IPS-NIHi7 (cell line): ENCODE measurements at regions not wholly inside any gene's neighbourhood (a gene's known extent, or its start where the extent isn't known, plus 50 kb on each side); places are given as distances from the start of the nearest gene placed in this dataset.
A peak's percentile ranks its signal among the peaks of the same experiment; 100 is the strongest.

Experiments used
- DNase-seq: peaks from one replicate; pipeline ENCODE4 v3.0.0; 2012; ENCODE audit warnings: mixed read lengths; ENCODE audit errors: extremely low spot score

GRCh38 chr7:56291-56913, 136.0 kb upstream of the FAM20C start:
- DNase-seq = no peak

GRCh38 chr7:57071-57470, 135.3 kb upstream of the FAM20C start:
- no peak for DNase-seq

GRCh38 chr7:57482-58255, 134.7 kb upstream of the FAM20C start:
- no peak for DNase-seq

GRCh38 chr7:58316-58715, 134.1 kb upstream of the FAM20C start:
- no peak for DNase-seq

- DNase-seq = peak; percentile 75
Measured at GRCh38 chr7:59079-60016, 133.0 kb upstream of the FAM20C start.

GRCh38 chr7:60017-60675, 132.2 kb upstream of the FAM20C start:
- no peak for DNase-seq

- DNase-seq = no peak
Measured at GRCh38 chr7:60706-61105, 131.7 kb upstream of the FAM20C start.

- DNase-seq = no peak
Measured at GRCh38 chr7:61111-61510, 131.3 kb upstream of the FAM20C start.

- no peak for DNase-seq
Measured at GRCh38 chr7:61576-62360, 130.6 kb upstream of the FAM20C start.

- no peak for DNase-seq
Measured at GRCh38 chr7:62361-63116, 129.8 kb upstream of the FAM20C start.

GRCh38 chr7:63117-63480, 129.3 kb upstream of the FAM20C start:
- DNase-seq = no peak

- DNase-seq = no peak
Measured at GRCh38 chr7:63521-64021, 128.8 kb upstream of the FAM20C start.

- DNase-seq = peak; percentile 71
Measured at GRCh38 chr7:64098-64915, 128.1 kb upstream of the FAM20C start.

- DNase-seq = no peak
Measured at GRCh38 chr7:64916-65341, 127.4 kb upstream of the FAM20C start.

- DNase-seq = no peak
Measured at GRCh38 chr7:65554-65953, 126.8 kb upstream of the FAM20C start.

- no peak for DNase-seq
Measured at GRCh38 chr7:66296-66695, 126.1 kb upstream of the FAM20C start.

- DNase-seq = no peak
Measured at GRCh38 chr7:66741-67140, 125.6 kb upstream of the FAM20C start.

GRCh38 chr7:67661-68395, 124.5 kb upstream of the FAM20C start:
- no peak for DNase-seq

- DNase-seq = no peak
Measured at GRCh38 chr7:68629-69028, 123.7 kb upstream of the FAM20C start.
